Sigmoid colon (tissue), 4 donors: ENCODE measurements at regions not wholly inside any gene's neighbourhood (a gene's known extent, or its start where the extent isn't known, plus 50 kb on each side); places are given as distances from the start of the nearest gene placed in this dataset.

ENCODE experiments used
- CTCF ChIP-seq, 4 experiments: fragments of 450-650 bp in 3 of 4; fragments of 200-600 bp in 1 of 4; IDR thresholded peaks; one replicate each; pipeline ENCODE4 v1.5.1; 2016 to 2019; ENCODE audit warnings: antibody characterized with exemption in 4 of 4, mild to moderate bottlenecking in 3 of 4, moderate library complexity in 2 of 4
- EP300 ChIP-seq, 4 donors: sonication (generic); formaldehyde crosslinking; IDR thresholded peaks; one replicate each; pipeline ENCODE4 v1.6.1; 2017; ENCODE audit warnings: antibody characterized with exemption in 4 of 4
- POLR2A ChIP-seq, 2 donors: fragments of 450-650 bp; IDR thresholded peaks; one replicate each; pipeline ENCODE4 v1.6.1; 2016; ENCODE audit warnings: antibody characterized with exemption in 2 of 2, mild to moderate bottlenecking in 2 of 2, moderate library complexity in 2 of 2

GRCh38 chr1:219092206-219092605 lies 81.5 kb upstream of the LYPLAL1 start:
- TF ChIP-seq CTCF (IDR thresholded peaks at IDR 0.05) (no peak), EP300 (IDR thresholded peaks at IDR 0.05) (no peak), POLR2A (IDR thresholded peaks at IDR 0.05) (no peak)
